ENCODE measurements at regions not wholly inside any gene's neighbourhood (a gene's known extent, or its start where the extent isn't known, plus 50 kb on each side); places are given as distances from the start of the nearest gene placed in this dataset.

GRCh38 chr2:54380670-54381069 lies 75.5 kb upstream of the SPTBN1 start:
- H3K4me3 ChIP-seq (ENCODE audit: low read depth, low read length): no peak overlapping the region
- DNase-seq (ENCODE audit: low read depth): no peak
- no peak for TF ChIP-seq MYC (IDR thresholded peaks at IDR 0.05; ENCODE audit: low read depth, low read length)
- TF ChIP-seq, protein P1, sequence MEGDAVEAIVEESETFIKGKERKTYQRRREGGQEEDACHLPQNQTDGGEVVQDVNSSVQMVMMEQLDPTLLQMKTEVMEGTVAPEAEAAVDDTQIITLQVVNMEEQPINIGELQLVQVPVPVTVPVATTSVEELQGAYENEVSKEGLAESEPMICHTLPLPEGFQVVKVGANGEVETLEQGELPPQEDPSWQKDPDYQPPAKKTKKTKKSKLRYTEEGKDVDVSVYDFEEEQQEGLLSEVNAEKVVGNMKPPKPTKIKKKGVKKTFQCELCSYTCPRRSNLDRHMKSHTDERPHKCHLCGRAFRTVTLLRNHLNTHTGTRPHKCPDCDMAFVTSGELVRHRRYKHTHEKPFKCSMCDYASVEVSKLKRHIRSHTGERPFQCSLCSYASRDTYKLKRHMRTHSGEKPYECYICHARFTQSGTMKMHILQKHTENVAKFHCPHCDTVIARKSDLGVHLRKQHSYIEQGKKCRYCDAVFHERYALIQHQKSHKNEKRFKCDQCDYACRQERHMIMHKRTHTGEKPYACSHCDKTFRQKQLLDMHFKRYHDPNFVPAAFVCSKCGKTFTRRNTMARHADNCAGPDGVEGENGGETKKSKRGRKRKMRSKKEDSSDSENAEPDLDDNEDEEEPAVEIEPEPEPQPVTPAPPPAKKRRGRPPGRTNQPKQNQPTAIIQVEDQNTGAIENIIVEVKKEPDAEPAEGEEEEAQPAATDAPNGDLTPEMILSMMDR (IDR thresholded peaks at IDR 0.05; ENCODE audit: low read depth, low read length): no peak
- no peak for TF ChIP-seq MAX (IDR thresholded peaks at IDR 0.05; ENCODE audit: low read depth, low read length)
- TF ChIP-seq POLR2A (IDR thresholded peaks at IDR 0.05; ENCODE audit: extremely low read depth, insufficient read length): no peak

GRCh38 chr2:54381293-54381692 lies 74.8 kb upstream of the SPTBN1 start:
- no peak for TF ChIP-seq MAX (IDR thresholded peaks at IDR 0.05; ENCODE audit: low read depth, low read length)
- TF ChIP-seq MYC (IDR thresholded peaks at IDR 0.05; ENCODE audit: low read depth, low read length): no peak
- TF ChIP-seq POLR2A (IDR thresholded peaks at IDR 0.05; ENCODE audit: extremely low read depth, insufficient read length): no peak
- TF ChIP-seq, protein P1 (IDR thresholded peaks at IDR 0.05; ENCODE audit: low read depth, low read length): no peak
- DNase-seq (ENCODE audit: low read depth): no peak
- no peak overlapping the region for H3K4me3 ChIP-seq (ENCODE audit: low read depth, low read length)

- TF ChIP-seq, protein P1 (IDR thresholded peaks at IDR 0.05; ENCODE audit: low read depth, low read length): no peak
- TF ChIP-seq MYC (IDR thresholded peaks at IDR 0.05; ENCODE audit: low read depth, low read length) (no peak), MAX (IDR thresholded peaks at IDR 0.05; ENCODE audit: low read depth, low read length) (no peak), POLR2A (IDR thresholded peaks at IDR 0.05; ENCODE audit: extremely low read depth, insufficient read length) (no peak)
- no peak overlapping the region for H3K4me3 ChIP-seq (ENCODE audit: low read depth, low read length)
- no peak for DNase-seq (ENCODE audit: low read depth)
Measured at GRCh38 chr2:54382601-54383000, 73.5 kb upstream of the SPTBN1 start.

DNA sequence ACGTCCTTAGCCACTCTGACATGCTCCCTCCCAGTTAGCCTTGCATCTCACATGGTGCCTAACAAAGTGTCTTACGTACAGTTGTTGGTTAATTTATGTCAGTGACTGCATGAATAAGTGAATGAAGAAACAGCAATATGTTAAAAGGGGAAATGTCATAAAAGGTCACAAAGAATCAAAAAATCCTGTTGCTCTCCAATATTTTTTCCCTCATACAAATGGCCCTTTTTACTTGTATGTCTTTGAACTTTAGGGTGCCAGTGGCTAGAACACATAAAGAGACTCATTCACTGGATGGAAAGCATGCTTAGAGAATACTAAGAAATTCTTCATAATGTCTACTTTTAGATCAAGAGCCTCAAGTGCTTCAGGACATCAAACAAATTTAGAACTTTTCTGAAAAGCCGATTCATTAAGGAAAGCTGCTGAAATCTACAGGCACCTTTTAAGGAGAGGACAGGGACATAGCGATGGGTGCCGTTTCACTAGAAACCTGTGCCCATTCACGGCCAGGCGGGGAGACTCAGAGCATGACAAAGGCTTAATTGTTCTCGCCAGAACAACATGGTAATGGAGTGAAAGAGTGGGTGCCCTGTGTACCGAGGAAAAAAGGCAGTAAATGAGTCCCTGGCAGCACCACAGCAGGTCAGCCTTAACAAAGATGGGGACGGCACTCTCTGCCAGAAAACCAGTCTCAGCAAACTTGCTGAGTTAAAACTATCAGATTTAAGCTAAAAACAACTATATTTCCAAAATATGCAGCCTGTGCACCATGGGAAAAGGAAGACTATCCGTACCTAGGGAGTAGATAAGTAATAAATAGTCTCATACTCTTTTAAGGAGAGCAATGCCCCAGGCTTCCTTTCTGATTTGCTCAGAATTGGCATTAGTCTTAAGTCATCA lies 71.6 kb upstream of the SPTBN1 start:
- no peak for DNase-seq (ENCODE audit: low read depth)

DNA sequence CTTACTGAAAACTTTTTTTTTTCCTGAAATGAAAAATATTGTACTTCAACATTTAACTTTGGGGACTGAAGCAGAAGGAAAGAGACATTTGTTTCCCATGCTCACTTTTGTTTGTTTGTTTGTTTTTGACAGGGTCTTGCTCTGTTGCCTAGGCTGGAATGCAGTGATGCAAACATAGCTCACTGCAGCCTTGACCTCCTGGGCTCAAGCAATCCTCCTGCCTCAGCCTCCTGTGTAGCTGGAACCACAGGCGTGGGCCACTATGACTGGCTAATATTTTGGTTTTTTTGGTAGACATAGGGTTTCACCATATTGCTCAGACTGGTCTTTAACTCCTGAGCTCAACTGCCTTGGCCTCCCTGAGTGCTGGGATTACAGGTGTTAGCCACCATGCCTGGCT lies 70.9 kb upstream of the SPTBN1 start:
- H3K4me3 ChIP-seq (ENCODE audit: low read depth, low read length): no peak overlapping the region
- no peak for DNase-seq (ENCODE audit: low read depth)
- TF ChIP-seq MAX (IDR thresholded peaks at IDR 0.05; ENCODE audit: low read depth, low read length) (no peak), MYC (IDR thresholded peaks at IDR 0.05; ENCODE audit: low read depth, low read length) (no peak), POLR2A (IDR thresholded peaks at IDR 0.05; ENCODE audit: extremely low read depth, insufficient read length) (no peak)
- TF ChIP-seq, protein P1 (IDR thresholded peaks at IDR 0.05; ENCODE audit: low read depth, low read length): no peak

More for the DNA sequence above, 71.6 kb upstream of the SPTBN1 start:
- H3K4me3 ChIP-seq (ENCODE audit: low read depth, low read length): no peak overlapping the region
- TF ChIP-seq, protein P1 (IDR thresholded peaks at IDR 0.05; ENCODE audit: low read depth, low read length): no peak
- TF ChIP-seq MAX (IDR thresholded peaks at IDR 0.05; ENCODE audit: low read depth, low read length) (no peak), POLR2A (IDR thresholded peaks at IDR 0.05; ENCODE audit: extremely low read depth, insufficient read length) (no peak), MYC (IDR thresholded peaks at IDR 0.05; ENCODE audit: low read depth, low read length) (no peak)

Measured in NB4 (cell line).